ENCODE measurements at regions not wholly inside any gene's neighbourhood (a gene's known extent, or its start where the extent isn't known, plus 50 kb on each side); places are given as distances from the start of the nearest gene placed in this dataset.

- TF ChIP-seq ZNF239 (tag by site-specific recombination; IDR thresholded peaks at IDR 0.05) (no peak), CTCF (tag by site-specific recombination; IDR thresholded peaks at IDR 0.05) (no peak), ZNF670 (tag by site-specific recombination; IDR thresholded peaks at IDR 0.05; ENCODE audit: low read depth) (no peak), ZSCAN18 (tag by site-specific recombination; IDR thresholded peaks at IDR 0.05) (no peak)
Observed at GRCh38 chr2:151040039-151040438, 221.6 kb downstream of the RBM43 start.

All from HEK293 (cell line).